Osteoblast (primary cell): ENCODE measurements at regions not wholly inside any gene's neighbourhood (a gene's known extent, or its start where the extent isn't known, plus 50 kb on each side); places are given as distances from the start of the nearest gene placed in this dataset.

Experiments
- DNase-seq: peaks from one replicate; pipeline ENCODE4 v3.0.0; 2011; ENCODE audit warnings: low spot score, mixed read lengths; ENCODE audit not compliant: insufficient read length; ENCODE audit errors: missing footprints
- H2AFZ ChIP-seq: 2 replicates; pipeline ENCODE4 v1.6.0; 2011; ENCODE audit warnings: mild to moderate bottlenecking, low read length
- H3K27ac ChIP-seq: 2 replicates; pipeline ENCODE4 v1.5.1; 2011; ENCODE audit warnings: mild to moderate bottlenecking, low read depth, low read length, moderate library complexity
- H3K27me3 ChIP-seq: 2 replicates; pipeline ENCODE4 v1.6.0; 2012; ENCODE audit warnings: mild to moderate bottlenecking, control low read depth, inconsistent platforms, low read length, moderate library complexity; ENCODE audit not compliant: insufficient read depth
- H3K36me3 ChIP-seq: 2 replicates; pipeline ENCODE4 v1.5.1; 2011; ENCODE audit warnings: mild to moderate bottlenecking, low read length, control low read depth, moderate library complexity; ENCODE audit not compliant: insufficient read depth
- H3K4me1 ChIP-seq: 2 replicates; pipeline ENCODE4 v1.5.1; 2011; ENCODE audit warnings: mild to moderate bottlenecking, low read length, control low read depth, moderate library complexity; ENCODE audit not compliant: insufficient read depth
- H3K4me2 ChIP-seq: 2 replicates; pipeline ENCODE4 v1.6.0; 2011; ENCODE audit warnings: mild to moderate bottlenecking, low read length; ENCODE audit not compliant: insufficient read depth
- H3K4me3 ChIP-seq: fragments of 200-600 bp; sonication (generic); 3 replicates; pipeline ENCODE4 v1.5.1; 2012; ENCODE audit warnings: mild to moderate bottlenecking, low read length, inconsistent platforms; ENCODE audit not compliant: insufficient read depth
- H3K79me2 ChIP-seq: 2 replicates; pipeline ENCODE4 v1.6.0; 2012; ENCODE audit warnings: mild to moderate bottlenecking, low read length, control low read depth, inconsistent platforms; ENCODE audit not compliant: insufficient read depth
- H3K9me3 ChIP-seq: 2 replicates; pipeline ENCODE4 v1.5.1; 2011; ENCODE audit warnings: low read depth, low read length, control low read depth
- H4K20me1 ChIP-seq: 2 replicates; pipeline ENCODE4 v1.6.0; 2012; ENCODE audit warnings: mild to moderate bottlenecking, low read length, control low read depth; ENCODE audit not compliant: insufficient read depth
- TF ChIP-seq, protein P1 (sequence below): IDR thresholded peaks from 2 replicates; pipeline ENCODE4 v1.5.1; 2011; ENCODE audit warnings: mild to moderate bottlenecking, low read depth, low read length, moderate library complexity; ENCODE audit errors: extremely low read depth

DNA sequence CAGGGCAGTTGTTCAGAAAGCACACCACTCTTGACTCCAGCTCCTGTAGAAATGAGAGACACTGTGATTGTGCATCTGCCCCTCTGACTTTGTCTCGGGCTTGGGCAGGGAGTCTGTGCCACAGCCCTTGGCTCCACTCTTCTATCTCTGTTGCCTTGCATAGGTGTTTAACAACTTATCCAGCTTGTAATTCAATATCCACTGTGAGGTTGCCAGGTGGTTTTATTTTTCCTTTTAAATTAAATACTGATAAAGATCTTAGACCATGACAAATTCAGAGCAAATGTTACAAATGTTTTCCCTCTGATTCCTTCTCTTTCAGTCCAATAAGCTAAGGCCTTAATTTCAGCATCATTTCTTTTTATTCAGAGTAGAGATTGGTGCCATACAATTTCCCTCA is 421.7 kb downstream of the STK39 start:
- TF ChIP-seq, protein P1, sequence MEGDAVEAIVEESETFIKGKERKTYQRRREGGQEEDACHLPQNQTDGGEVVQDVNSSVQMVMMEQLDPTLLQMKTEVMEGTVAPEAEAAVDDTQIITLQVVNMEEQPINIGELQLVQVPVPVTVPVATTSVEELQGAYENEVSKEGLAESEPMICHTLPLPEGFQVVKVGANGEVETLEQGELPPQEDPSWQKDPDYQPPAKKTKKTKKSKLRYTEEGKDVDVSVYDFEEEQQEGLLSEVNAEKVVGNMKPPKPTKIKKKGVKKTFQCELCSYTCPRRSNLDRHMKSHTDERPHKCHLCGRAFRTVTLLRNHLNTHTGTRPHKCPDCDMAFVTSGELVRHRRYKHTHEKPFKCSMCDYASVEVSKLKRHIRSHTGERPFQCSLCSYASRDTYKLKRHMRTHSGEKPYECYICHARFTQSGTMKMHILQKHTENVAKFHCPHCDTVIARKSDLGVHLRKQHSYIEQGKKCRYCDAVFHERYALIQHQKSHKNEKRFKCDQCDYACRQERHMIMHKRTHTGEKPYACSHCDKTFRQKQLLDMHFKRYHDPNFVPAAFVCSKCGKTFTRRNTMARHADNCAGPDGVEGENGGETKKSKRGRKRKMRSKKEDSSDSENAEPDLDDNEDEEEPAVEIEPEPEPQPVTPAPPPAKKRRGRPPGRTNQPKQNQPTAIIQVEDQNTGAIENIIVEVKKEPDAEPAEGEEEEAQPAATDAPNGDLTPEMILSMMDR: no peak
- no peak overlapping the region for H3K27ac ChIP-seq

DNA sequence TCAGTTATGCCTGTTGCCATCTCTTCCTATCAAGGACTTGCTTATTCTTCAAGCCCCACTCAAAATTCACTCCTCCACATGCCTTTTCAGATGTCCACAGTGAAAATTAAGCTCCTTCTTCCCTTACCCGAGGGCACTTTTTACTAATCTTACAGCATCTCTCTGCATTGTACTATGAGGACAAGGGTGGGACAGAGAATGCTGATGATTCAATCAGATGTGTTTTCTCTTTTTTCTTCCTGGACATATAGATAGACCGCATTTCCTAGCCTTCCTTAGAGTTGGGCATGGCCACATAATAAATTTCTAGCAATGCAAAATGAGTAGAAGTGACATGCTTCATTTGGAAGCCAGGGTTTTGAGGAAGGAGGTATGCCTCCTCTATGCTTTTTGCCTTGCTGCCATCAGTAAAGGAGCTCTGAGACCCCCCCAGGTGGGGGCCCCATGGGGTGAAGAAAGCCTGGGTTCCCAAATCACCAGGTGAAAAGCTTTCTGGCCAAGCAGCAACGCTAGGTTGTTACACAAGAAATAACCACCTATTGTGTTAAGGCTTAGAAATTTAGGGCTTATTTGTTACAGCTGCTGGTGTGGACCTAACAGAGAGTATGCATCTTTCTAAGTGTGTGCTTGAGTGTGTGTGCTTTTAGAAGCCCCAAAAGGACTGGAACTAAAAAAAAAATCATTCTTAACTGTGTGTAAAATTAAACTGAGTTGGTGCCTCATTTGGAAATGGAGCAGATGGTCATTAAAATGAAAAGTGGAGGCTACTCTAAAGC is 424.5 kb downstream of the STK39 start:
- Histone ChIP-seq H3K79me2 (no peaks in the 10 kb centered on the region), H3K27ac (no peak overlapping the region), H3K4me1 (no peaks in the 10 kb centered on the region), H3K36me3 (no peaks in the 10 kb centered on the region), H3K4me2 (no peak overlapping the region), H3K9me3 (no peaks in the 10 kb centered on the region), H3K4me3 (no peak overlapping the region), H2AFZ (no peak overlapping the region), H4K20me1 (no peaks in the 10 kb centered on the region), H3K27me3 (no peaks in the 10 kb centered on the region)
- TF ChIP-seq, protein P1: no peak
- DNase-seq: no peak

More for the DNA sequence above, 421.7 kb downstream of the STK39 start:
- H3K27me3 ChIP-seq: no peaks in the 10 kb centered on the region
- no peak overlapping the region for H3K4me3 ChIP-seq
- no peak overlapping the region for H2AFZ ChIP-seq
- no peaks in the 10 kb centered on the region for H4K20me1 ChIP-seq
- H3K36me3 ChIP-seq: no peaks in the 10 kb centered on the region
- no peaks in the 10 kb centered on the region for H3K79me2 ChIP-seq
- no peaks in the 10 kb centered on the region for H3K4me1 ChIP-seq
- no peak overlapping the region for H3K4me2 ChIP-seq
- H3K9me3 ChIP-seq: no peaks in the 10 kb centered on the region
- DNase-seq: no peak

DNA sequence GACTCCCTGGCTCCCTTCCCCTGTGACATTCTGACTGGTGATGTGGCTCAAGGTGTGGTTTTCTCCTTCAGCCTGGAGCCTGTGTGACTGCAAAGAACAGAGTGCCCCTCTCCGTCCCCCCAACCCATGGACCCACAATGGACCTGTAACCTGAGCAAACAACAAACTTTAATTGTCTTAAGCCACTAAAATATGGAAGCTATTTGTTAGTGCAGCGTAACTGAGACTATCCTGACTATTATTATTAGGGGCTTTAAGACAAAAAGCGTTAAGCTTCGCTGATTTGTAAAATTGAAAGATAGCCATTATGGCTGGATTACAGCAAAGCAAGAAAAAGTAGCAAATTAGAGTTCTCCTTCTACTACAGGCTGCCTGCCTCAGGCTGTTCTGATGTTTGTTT is 426.9 kb downstream of the STK39 start:
- no peaks in the 10 kb centered on the region for H3K27me3 ChIP-seq

DNA sequence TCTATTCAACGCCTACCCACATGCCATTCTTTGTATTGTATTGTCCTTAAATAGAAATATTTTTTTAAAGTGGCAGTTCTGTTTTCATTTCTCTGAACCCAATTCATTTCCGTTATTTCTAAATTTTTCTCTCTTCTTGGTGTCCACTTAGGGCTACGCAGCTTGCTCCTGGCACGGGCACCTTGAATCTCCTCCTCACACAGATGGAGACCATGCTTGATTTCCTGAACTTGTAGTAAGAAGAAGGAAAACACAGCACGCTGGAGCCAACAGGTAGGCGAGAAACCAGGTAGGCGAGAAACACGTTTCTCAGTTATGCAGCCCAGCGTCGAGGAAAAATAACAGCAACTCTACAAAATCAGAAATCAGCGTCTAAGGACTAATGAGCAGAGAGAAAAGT is 428.9 kb downstream of the STK39 start:
- no peak overlapping the region for H2AFZ ChIP-seq
- H3K27ac ChIP-seq: no peak overlapping the region
- no peak for DNase-seq
- TF ChIP-seq, protein P1: no peak
- H3K4me1 ChIP-seq: no peaks in the 10 kb centered on the region
- H3K79me2 ChIP-seq: no peaks in the 10 kb centered on the region
- H3K9me3 ChIP-seq: no peaks in the 10 kb centered on the region
- H3K36me3 ChIP-seq: no peaks in the 10 kb centered on the region
- H4K20me1 ChIP-seq: no peaks in the 10 kb centered on the region
- no peak overlapping the region for H3K4me3 ChIP-seq
- no peak overlapping the region for H3K4me2 ChIP-seq
- no peaks in the 10 kb centered on the region for H3K27me3 ChIP-seq

More for the DNA sequence above, 426.9 kb downstream of the STK39 start:
- Histone ChIP-seq H3K9me3 (no peaks in the 10 kb centered on the region), H2AFZ (no peak overlapping the region), H4K20me1 (no peaks in the 10 kb centered on the region), H3K27ac (no peak overlapping the region), H3K4me1 (no peaks in the 10 kb centered on the region), H3K4me3 (no peak overlapping the region), H3K79me2 (no peaks in the 10 kb centered on the region), H3K4me2 (no peak overlapping the region), H3K36me3 (no peaks in the 10 kb centered on the region)
- no peak for DNase-seq
- TF ChIP-seq, protein P1: no peak
